HG03025 (cell line): ENCODE measurements at regions not wholly inside any gene's neighbourhood (a gene's known extent, or its start where the extent isn't known, plus 50 kb on each side); places are given as distances from the start of the nearest gene placed in this dataset.

ENCODE experiments used
- ATAC-seq: cut with Tn5 transposase; IDR thresholded peaks from one replicate; pipeline ENCODE4 v1.9.1; 2021; ENCODE audit warnings: mild to moderate bottlenecking, moderate library complexity; ENCODE audit not compliant: unreplicated experiment, low FRiP score

DNA sequence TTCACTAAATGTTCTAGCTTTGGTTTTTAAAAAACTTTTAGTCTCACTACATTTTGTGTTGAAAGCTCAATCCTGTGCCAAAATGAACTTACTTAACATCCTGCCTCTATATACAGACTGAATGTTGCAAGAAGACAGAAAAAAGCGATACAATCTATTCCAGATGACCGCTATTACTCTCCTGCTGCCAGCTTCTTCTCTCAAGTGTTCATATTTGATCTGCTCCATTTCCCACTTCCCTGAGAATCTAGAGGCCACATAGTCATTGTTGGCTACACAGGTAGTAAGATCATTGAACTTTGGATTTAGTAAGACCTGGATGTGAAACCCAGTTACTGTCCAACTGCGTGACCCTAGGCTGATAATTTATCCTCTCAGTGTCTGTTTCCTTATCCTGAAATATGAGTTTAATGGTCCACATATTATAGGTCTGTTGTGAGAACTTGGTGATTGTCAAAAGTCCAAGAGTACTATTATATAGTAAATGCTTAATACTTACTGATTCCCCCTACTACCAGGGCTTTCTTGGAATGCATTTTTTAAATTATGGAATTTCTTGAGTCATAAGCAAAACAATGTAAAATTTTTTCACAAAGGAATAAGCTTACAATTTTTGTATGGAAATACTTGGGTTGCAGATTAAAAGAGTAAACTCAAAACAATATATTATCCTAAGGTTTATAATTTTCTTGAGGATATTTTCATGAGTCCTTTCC is 976.8 kb upstream of the ADGRL3 start:
- ATAC-seq: no peak

DNA sequence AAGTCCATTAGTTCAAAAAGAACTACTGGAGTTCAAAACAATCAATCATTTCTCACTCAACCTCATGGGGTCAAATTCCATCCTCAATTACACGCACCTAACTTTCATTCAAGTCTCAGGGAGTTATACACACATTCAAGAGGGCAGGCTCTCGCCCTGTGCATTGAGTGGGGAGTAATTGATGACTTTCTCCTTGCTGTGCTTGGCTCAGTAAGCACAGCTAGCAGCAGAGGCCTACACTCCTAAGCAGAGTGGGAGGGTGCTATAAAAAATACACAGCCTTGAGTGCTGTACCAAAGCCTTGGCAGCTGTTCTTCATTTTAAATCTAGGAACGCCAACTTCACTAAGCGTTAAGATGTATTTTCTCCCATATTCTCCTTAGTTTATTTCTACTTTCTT is 958.3 kb upstream of the ADGRL3 start:
- ATAC-seq: no peak

DNA sequence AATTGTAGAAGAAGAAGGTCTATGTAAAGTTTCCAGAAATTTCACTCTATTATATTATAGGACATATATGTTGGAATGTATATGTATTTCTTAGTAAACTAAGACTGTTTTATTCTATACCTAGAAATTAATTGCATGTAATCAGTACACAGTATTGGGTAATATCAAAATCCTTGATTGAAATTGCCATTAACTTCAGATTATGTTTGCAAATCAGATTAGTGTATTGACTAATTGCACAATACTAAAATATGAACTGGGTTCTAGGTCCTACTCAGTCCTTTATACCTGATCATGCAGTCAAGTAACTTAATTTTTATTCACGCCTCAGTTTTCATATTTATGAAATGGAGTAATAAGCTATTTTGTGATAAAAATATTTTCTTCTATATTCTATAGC is 950.3 kb upstream of the ADGRL3 start:
- ATAC-seq: no peak

DNA sequence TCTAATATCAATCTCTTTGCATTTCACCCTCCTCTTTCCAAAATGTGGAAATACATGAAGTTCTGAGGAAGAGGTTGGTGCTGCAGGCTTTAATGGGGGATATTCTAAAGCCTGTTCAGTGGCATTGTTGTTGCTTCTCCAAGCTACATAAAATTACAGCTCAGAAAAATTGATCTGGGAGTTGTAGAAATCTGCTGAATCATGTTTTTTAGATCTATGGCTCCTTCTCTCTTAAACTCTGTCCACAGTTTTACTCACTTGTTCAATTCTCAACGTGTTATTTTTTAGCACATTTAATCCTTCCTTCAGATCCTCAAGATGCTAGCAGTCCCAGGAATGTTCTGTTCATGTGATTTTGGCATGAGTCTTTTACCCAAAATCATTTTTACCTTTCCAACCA is 949.5 kb upstream of the ADGRL3 start:
- ATAC-seq: no peak

DNA sequence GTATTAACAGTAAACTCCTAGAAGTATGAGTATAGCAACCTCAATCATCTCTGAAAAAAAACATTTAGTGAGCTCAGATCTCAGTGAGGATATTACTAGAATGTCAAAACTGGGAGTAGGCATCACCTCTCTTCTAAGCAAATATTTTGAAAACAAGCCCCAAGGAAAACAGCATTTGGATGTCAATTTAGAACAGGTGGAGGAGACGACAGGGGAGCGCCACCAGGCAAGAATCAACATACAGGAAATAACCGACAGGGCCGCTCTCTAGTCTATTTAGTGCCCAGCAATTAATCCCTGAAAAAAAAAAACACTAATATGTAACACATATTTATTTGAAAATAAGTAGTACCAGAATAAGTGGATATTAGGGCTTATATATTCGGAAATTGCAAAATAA is 940.3 kb upstream of the ADGRL3 start:
- ATAC-seq: no peak

DNA sequence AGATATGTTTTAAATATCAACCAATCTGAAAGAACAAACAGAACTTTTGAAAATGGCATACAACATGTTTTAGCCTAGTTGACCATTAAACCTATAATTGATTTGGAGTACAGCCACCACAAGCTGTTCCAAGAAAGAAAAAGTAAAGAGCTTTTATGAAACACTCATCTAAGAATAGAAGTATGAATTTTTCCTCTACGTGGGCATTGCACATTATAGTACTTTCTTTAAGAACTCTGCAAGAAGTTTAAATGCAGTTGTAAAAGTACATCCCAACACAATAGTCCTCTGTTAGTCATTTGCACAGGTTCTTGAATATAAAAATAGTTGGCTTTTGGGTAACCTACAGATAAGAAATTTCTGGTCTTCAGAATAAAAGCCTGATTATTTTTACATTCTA is 933.6 kb upstream of the ADGRL3 start:
- no peak for ATAC-seq

DNA sequence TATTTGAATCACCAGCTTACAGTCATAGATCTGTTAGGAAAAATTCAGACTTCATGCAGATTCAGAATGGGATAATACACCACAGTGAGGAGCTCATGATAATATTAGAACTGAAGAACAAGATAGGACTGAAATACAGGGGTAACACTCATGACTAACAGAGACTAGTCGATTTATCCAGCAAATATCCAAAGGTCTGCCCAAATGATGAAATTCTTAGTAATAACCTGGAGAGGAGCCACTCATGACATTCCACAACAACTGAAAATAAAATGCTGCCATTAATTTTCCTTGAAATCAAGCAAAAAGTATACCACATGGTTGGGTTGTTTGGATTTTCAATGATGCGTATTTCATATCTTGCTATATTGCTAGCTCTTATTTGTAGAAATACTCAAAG is 903.7 kb upstream of the ADGRL3 start:
- no peak for ATAC-seq

DNA sequence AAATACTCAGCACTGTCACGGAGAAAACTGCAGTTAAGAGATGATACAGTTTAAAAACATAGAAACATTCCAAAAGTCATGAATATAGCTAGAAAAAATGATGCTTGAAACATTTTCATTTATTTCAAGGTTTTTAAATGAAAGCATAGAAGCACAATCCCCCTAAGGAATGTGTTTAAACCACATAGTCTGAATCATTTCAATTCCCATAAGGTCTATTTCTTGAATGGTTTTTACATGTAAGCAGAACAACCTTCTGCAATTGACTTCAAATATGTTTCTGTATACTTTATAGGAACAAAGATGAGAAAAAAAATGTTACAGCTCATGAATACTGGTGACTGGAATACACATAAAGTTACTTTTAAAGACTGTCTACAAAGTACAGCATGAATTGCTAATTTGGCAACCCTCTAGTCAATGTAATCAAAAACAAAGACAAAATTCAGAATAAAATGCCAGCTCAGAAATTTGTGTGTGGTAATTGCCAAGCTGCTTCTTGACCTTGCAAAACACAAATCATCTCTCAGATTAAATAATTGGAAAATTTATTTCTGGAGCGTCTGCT is 886.4 kb upstream of the ADGRL3 start:
- no peak for ATAC-seq

DNA sequence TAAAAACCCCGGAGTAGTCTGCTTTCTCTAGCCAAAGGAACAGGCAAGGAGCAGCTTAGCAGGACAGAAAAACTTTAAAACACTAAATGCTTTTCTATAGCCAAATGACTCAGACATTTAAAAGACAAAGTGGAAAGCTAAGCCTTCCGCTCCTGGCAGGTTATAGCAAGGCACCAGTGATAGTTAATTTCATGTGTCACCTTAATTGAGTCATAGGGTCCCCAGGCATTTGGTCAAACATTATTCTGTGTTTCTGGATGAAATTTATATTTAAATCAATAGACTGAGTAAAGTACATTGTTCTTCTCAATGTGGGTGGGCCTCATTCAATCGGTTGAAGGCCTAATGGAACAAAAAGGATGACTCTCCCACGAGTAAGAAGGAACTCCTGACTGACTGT is 885.7 kb upstream of the ADGRL3 start:
- no peak for ATAC-seq

DNA sequence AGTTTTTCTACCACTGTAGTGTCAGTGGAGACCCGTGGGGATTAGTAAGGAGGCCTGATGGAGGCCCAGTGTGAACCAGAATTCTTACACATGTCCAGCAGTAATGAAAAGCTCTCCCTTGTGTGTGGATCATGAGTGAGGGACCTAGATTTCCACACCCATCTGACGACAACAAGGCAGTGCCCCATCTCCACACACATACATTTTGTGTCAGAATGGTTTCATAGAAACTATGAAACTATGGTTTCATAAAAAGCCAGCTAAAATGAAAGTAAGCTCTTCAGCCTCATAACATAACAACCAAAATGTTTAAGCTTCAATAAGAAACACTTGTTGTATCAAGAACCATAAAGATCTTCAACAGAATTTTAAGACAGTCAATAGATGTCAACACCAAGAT is 884.5 kb upstream of the ADGRL3 start:
- no peak for ATAC-seq

DNA sequence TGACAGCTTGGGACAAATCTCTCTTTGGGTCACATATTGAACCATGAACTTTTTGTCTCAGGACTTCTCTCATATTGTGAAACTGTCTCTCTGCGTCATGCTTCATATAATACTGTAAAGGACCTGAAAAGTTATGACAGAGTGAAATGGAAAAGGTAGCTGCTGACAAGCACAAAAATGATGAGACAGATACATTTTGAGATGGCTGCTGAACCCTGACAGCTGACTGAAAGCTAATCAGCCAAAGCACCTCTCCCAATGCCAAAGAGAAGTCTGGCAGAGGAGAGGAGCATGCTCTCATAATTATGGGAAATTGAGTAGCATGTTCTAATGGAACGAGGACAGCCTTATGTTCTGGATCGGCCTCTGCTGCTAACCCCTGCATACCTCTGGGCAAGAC is 873.4 kb upstream of the ADGRL3 start:
- ATAC-seq: no peak

DNA sequence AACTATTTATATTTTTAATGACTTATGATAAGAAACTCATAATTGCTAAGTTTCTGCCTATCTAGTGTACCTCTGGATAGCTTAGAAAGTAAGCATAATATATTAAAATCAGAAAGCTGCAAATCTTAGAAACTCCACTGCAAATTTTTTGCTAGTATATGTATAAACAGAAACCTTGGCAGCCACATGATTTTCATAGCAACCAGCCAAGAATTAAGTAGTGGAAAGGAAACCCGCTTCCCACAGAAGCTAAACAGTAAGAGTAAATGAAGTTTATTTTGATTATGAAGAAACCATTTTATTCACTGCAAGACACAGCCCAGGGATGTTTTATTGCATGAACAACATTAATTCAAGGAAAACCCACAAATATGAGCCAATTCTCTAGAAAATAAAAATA is 872.5 kb upstream of the ADGRL3 start:
- ATAC-seq: no peak

DNA sequence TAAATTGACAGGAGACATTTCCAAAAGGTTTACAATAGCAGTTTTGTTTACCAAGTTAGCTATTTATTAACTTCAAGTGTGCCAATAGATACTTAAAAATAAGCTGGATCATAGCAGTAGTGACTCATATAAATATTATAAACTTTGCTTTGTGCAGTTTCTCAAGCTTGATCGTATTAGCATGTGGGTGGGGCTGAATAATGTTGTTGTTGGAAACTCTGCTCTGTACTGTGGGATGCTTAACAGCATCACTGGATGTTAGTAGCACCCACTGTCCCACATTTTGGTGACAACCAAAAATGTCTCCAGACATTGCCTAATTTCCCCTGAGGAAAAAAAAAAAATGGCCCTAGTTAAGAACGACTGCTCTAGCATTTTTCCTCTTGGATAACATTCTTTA is 855.2 kb upstream of the ADGRL3 start:
- no peak for ATAC-seq

DNA sequence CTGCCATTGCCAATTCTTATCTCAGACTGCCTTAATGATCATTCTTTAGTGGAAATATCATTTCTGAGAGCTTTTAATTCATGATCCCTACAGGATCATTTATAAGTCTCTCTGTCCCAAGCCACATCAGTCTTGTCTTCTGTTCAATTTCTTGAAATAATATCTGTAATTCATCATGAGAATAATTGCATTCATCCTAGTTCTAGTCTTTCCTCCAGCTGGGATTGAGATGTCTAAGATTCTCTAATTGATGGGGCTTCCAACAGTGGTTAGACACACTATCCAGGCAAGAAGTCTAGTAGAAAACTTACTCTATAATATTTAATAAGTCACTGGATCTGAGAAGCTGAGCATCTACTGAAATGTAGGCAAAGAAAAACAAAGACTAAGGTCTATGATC is 854.7 kb upstream of the ADGRL3 start:
- no peak for ATAC-seq

DNA sequence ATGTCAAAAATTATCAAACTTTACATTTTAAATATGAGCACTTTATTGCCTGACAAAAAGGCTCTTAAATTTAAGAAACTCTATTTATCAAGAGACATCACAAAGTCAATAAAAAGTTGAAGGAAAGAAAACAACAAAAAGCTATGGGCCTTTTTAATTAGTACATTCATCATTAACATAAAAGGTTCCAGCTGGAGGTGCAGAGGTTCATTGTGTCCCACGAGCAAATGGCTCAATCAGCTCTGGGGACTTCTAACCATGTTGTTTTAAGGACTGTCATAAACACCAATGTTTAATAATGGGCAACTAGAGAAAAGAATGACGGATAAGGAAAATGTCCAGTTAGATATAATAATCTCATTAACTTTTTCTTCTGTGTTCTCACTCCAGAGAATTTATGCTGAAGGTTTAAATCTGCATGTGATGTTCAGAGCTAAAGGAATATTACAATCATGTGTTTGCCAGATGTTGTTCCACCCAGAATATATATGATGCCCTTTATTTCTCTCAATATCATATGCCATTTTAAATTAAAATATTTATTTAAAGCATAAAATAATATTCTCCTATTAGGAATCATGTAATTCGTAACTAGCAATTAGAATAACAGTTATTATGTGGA is 840.3 kb upstream of the ADGRL3 start:
- no peak for ATAC-seq

DNA sequence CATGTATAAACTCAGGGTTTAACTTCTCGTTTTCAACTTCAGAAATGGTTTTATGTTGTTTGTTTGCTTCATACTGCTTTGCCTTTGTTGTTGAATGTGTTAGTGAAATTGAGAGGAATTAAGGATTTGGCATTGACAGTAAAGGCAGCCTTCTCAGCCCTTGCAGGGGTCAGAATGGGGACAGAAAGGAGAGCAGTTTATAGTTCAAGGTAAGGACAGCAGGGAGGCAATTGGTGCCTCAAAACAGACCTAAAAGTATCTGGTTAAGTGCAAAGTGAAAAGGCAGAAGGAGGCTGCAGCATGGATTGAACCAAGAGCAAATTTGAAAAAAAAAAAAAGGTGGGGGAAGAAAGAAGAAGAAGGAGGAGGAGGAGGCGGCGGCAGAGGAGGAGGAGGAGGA is 835.0 kb upstream of the ADGRL3 start:
- ATAC-seq: no peak

DNA sequence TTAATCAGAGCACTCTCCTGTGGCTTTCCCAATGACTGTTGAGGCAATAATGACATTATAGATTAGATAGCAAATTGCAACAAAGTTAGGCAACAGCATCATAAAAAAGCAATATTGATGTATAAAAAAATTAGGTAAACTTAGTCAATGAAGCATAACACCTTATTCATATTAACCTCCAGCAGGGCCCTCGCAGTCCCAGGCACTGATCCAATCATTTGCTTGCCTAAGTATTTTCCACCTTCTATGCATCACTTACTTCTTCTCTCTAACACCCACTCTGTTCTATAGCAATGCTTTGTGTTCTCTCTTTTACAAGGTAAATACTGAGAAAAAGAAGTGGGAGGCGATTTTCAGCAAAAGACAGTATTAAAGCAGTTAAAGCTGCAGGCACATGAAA is 833.5 kb upstream of the ADGRL3 start:
- ATAC-seq: no peak

DNA sequence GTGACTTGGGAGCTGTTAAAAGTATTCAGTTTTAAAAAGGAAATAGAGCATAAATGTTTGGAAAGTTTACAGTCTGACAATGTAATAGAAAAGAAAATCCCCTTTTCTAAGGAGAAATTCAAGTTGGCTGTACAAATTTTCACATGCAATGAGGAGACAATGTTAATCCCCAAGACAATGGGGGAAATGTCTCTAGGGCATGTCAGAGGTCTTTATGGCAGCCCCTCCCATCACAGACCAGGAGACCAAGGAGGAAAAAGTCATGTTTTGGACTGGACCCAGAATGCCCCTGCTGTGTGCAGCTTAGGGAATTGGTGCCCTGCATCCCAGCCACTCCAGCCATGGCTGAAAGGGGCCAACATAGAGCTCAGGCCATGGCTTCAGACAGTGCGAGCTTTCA is 831.1 kb upstream of the ADGRL3 start:
- ATAC-seq: no peak

DNA sequence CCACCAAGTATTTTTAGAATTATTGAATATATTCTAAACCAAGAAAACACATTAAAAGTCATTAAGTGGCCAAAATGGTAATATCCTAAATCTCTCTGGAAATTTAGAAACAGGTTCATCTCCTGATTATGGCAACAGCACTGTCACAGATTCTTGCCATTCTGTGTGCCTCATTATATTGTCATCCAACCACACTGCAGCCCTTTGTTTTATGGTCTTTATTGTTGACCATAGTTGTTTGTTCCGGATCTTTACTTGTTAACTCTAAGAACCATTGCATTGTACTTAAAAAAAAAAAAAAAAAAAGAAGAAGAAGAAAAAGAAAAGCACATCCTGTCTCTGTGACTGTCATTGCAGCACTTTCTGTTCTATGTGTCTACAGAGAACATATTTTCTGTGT is 822.1 kb upstream of the ADGRL3 start:
- no peak for ATAC-seq

DNA sequence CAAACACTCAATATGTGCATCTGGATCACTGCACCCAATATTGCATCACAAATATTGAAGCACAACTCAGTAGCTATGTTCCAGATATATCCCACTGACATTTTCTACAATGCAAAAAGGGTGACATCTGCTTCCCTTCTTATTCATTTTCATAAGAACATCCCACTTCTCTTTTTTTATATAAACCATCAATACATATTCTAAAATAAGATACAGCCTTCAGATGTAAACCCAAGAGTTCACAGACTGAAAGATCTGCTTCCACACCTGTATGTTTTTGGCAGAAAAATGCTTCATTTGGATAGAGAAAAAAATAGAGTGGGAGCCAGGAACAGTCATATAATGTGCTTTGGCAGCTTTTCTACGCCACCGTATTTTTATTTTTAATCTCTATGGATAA is 815.6 kb upstream of the ADGRL3 start:
- no peak for ATAC-seq

DNA sequence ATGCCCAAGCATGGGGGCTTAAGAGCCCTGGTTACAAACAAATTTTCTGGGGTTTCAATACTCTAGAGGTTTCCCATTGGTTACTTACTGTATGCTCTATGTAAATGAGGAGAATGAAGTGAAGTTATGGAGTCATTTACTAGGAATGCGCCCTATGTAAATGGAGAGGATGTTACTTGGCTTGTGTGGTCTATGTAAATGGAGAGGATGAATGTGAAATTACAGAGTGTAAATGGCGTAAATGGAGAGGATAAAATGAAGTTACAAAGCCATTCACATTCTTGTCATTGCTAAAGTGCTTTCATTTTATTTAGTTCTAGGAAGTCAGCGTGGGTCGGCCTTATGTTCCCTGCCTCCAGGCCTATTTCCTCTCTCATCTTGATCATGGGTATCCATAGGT is 810.5 kb upstream of the ADGRL3 start:
- no peak for ATAC-seq

DNA sequence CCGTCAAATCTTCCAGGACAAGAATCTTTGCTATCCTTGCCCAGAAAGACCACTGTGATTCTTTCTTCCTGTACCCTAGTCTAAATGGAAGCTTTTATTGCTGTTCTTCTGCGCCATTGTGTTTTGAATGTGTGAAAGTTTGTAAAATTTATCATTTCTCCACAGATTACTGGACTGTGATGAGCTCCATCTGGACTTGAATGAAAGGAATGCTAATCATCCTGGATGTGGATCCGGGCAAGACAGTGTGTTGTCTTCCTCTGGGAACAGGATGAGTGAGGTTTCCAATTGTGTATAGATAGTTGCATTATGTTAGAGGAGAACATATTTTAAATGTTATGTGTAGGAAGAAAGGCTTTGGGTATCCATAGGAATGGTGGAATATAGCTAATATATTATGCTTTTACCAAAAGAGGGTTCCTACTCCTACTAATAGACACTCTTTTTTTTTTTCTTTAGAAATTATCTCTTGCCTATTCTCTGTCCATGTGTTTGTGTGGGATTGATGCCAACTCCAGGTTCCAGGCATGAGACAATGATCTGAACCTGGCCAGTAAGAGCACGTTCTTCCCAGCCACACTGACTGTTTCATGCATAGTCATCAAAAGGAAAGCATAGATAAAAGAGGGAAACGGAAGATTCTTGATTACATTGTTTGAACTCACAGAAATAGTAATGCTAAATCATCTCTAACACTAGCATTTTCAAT is 803.6 kb upstream of the ADGRL3 start:
- no peak for ATAC-seq
